ENCODE measurements at regions not wholly inside any gene's neighbourhood (a gene's known extent, or its start where the extent isn't known, plus 50 kb on each side); places are given as distances from the start of the nearest gene placed in this dataset.

- TF ChIP-seq CTCF (IDR thresholded peaks at IDR 0.05) (no peak), POLR2A (IDR thresholded peaks at IDR 0.05) (no peak)
Observed at GRCh38 chr17:71430281-71430680, 690.5 kb upstream of the SOX9 start.
